Inferior parietal cortex (tissue), 1 donor: ENCODE measurements at regions not wholly inside any gene's neighbourhood (a gene's known extent, or its start where the extent isn't known, plus 50 kb on each side); places are given as distances from the start of the nearest gene placed in this dataset.

ENCODE experiments used
- DNase-seq: peaks from one replicate; pipeline ENCODE4 v3.0.0-alpha.2; 2016; ENCODE audit errors: extremely low spot score

GRCh38 chr14:98743536-98743935, 528.5 kb downstream of the BCL11B start:
- no peak for DNase-seq

GRCh38 chr14:98748966-98749365, 523.0 kb downstream of the BCL11B start:
- no peak for DNase-seq

GRCh38 chr14:98751110-98751509, 520.9 kb downstream of the BCL11B start:
- no peak for DNase-seq

GRCh38 chr14:98752660-98753059, 519.3 kb downstream of the BCL11B start:
- no peak for DNase-seq

- no peak for DNase-seq
Observed at GRCh38 chr14:98754343-98755020, 517.5 kb downstream of the BCL11B start.

- DNase-seq = no peak
Observed at GRCh38 chr14:98756749-98757148, 515.2 kb downstream of the BCL11B start.

- DNase-seq = no peak
Observed at GRCh38 chr14:98758440-98758839, 513.6 kb downstream of the BCL11B start.

- DNase-seq = no peak
Observed at GRCh38 chr14:98761993-98762392, 510.0 kb downstream of the BCL11B start.

GRCh38 chr14:98766818-98767217, 505.2 kb downstream of the BCL11B start:
- no peak for DNase-seq

- no peak for DNase-seq
Observed at GRCh38 chr14:98769326-98769725, 502.7 kb downstream of the BCL11B start.

GRCh38 chr14:98770151-98770550, 501.8 kb downstream of the BCL11B start:
- DNase-seq = no peak

GRCh38 chr14:98773814-98774213, 498.2 kb downstream of the BCL11B start:
- DNase-seq = no peak

- DNase-seq = no peak
Observed at GRCh38 chr14:98775892-98776291, 496.1 kb downstream of the BCL11B start.

- DNase-seq = no peak
Observed at GRCh38 chr14:98782062-98782461, 489.9 kb downstream of the BCL11B start.

GRCh38 chr14:98785578-98785977, 486.4 kb downstream of the BCL11B start:
- DNase-seq = no peak

- no peak for DNase-seq
Observed at GRCh38 chr14:98786456-98786855, 485.5 kb downstream of the BCL11B start.

- no peak for DNase-seq
Observed at GRCh38 chr14:98791661-98792060, 480.3 kb downstream of the BCL11B start.

- no peak for DNase-seq
Observed at GRCh38 chr14:98792171-98792570, 479.8 kb downstream of the BCL11B start.

- DNase-seq = no peak
Observed at GRCh38 chr14:98798099-98798498, 473.9 kb downstream of the BCL11B start.

GRCh38 chr14:98799891-98800290, 472.1 kb downstream of the BCL11B start:
- DNase-seq = no peak

GRCh38 chr14:98802044-98802443, 470.0 kb downstream of the BCL11B start:
- DNase-seq = no peak

GRCh38 chr14:98803196-98803595, 468.8 kb downstream of the BCL11B start:
- DNase-seq = no peak

- no peak for DNase-seq
Observed at GRCh38 chr14:98808494-98809407, 463.2 kb downstream of the BCL11B start.
